ENCODE measurements at regions not wholly inside any gene's neighbourhood (a gene's known extent, or its start where the extent isn't known, plus 50 kb on each side); places are given as distances from the start of the nearest gene placed in this dataset.

- CTCF ChIA-PET: no interaction called here
- Histone ChIP-seq H3K4me3 (ENCODE audit: low read depth, low read length, poor library complexity, severe bottlenecking) (no peak overlapping the region), H3K9me3 (ENCODE audit: low read depth, low read length, poor library complexity, severe bottlenecking) (no peaks in the 10 kb centered on the region), H3K4me1 (ENCODE audit: insufficient read depth, low read length, poor library complexity, severe bottlenecking) (peaks cover 4% of the 10 kb centered on the region), H3K27ac (ENCODE audit: low read depth, low read length, poor library complexity, severe bottlenecking) (no peak overlapping the region), H3K36me3 (ENCODE audit: insufficient read depth, low read length, poor library complexity, severe bottlenecking) (no peaks in the 10 kb centered on the region), H3K27me3 (replicated peaks; ENCODE audit: insufficient read depth, low read depth, low read length, poor library complexity) (no peaks in the 10 kb centered on the region)
- intact Hi-C loops (cut with micrococcal nuclease; ENCODE audit: unreplicated experiment): loop anchor here (5.0 to 10.0 kb wide), 3 partner anchors 159 to 411 kb away; no protein-coding TSS in a partner anchor
- POLR2A ChIA-PET (ENCODE audit: low non-redundant PET): no interaction called here
- TF ChIP-seq CTCF (conservative IDR thresholded peaks at IDR 0.05; ENCODE audit: low read depth, low read length): no peak
- TF ChIP-seq EZH2 (IDR thresholded peaks at IDR 0.05; ENCODE audit: borderline replicate concordance, low read depth, low read length, poor library complexity, severe bottlenecking): no peak
- BruUV-seq (replicated peaks): no TSS peak
- DNase-seq (ENCODE audit: low spot score): no peak
Observed at GRCh38 chr7:67786021-67786420, 789.4 kb downstream of the TYW1 start.

GRCh38 chr7:67788669-67789068, 792.0 kb downstream of the TYW1 start:
- ChIA-PET CTCF (interaction anchor here (0.5 to 0.9 kb wide), 3 partner anchors 48 to 1679 kb away, joined by 3 to 5 read pairs (median 4); no protein-coding TSS in a partner anchor), POLR2A (ENCODE audit: low non-redundant PET) (no interaction called here)
- no peak overlapping the region for H3K27ac ChIP-seq (ENCODE audit: low read depth, low read length, poor library complexity, severe bottlenecking)
- no peaks in the 10 kb centered on the region for H3K4me1 ChIP-seq (ENCODE audit: insufficient read depth, low read length, poor library complexity, severe bottlenecking)
- TF ChIP-seq CTCF (conservative IDR thresholded peaks at IDR 0.05; ENCODE audit: low read depth, low read length) (peak; percentile 73), EZH2 (IDR thresholded peaks at IDR 0.05; ENCODE audit: borderline replicate concordance, low read depth, low read length, poor library complexity, severe bottlenecking) (no peak)
- H3K27me3 ChIP-seq (replicated peaks; ENCODE audit: insufficient read depth, low read depth, low read length, poor library complexity): no peaks in the 10 kb centered on the region
- H3K9me3 ChIP-seq (ENCODE audit: low read depth, low read length, poor library complexity, severe bottlenecking): no peaks in the 10 kb centered on the region
- peak; percentile 49 for DNase-seq (ENCODE audit: low spot score)
- intact Hi-C loops (cut with micrococcal nuclease; ENCODE audit: unreplicated experiment): loop anchor here (5.0 to 10.0 kb wide), 3 partner anchors 161 to 414 kb away; no protein-coding TSS in a partner anchor
- H3K4me3 ChIP-seq (ENCODE audit: low read depth, low read length, poor library complexity, severe bottlenecking): no peak overlapping the region
- BruUV-seq (replicated peaks): no TSS peak
- no peaks in the 10 kb centered on the region for H3K36me3 ChIP-seq (ENCODE audit: insufficient read depth, low read length, poor library complexity, severe bottlenecking)

GRCh38 chr7:67791918-67792317, 795.3 kb downstream of the TYW1 start:
- H3K4me3 ChIP-seq (ENCODE audit: low read depth, low read length, poor library complexity, severe bottlenecking): no peak overlapping the region
- no peak overlapping the region for H3K27ac ChIP-seq (ENCODE audit: low read depth, low read length, poor library complexity, severe bottlenecking)
- H3K36me3 ChIP-seq (ENCODE audit: insufficient read depth, low read length, poor library complexity, severe bottlenecking): no peaks in the 10 kb centered on the region
- no peaks in the 10 kb centered on the region for H3K27me3 ChIP-seq (replicated peaks; ENCODE audit: insufficient read depth, low read depth, low read length, poor library complexity)
- POLR2A ChIA-PET (ENCODE audit: low non-redundant PET): no interaction called here
- no peak for DNase-seq (ENCODE audit: low spot score)
- H3K4me1 ChIP-seq (ENCODE audit: insufficient read depth, low read length, poor library complexity, severe bottlenecking): no peaks in the 10 kb centered on the region
- intact Hi-C loops (cut with micrococcal nuclease; ENCODE audit: unreplicated experiment): no loop called here
- no TSS peak for BruUV-seq (replicated peaks)
- H3K9me3 ChIP-seq (ENCODE audit: low read depth, low read length, poor library complexity, severe bottlenecking): no peaks in the 10 kb centered on the region
- CTCF ChIA-PET: no interaction called here
- TF ChIP-seq EZH2 (IDR thresholded peaks at IDR 0.05; ENCODE audit: borderline replicate concordance, low read depth, low read length, poor library complexity, severe bottlenecking) (no peak), CTCF (conservative IDR thresholded peaks at IDR 0.05; ENCODE audit: low read depth, low read length) (no peak)

All from A673 (cell line).